ENCODE measurements at regions not wholly inside any gene's neighbourhood (a gene's known extent, or its start where the extent isn't known, plus 50 kb on each side); places are given as distances from the start of the nearest gene placed in this dataset.
"Not testable (repeated sequence)": the region's sequence is repeated elsewhere in the genome, so short reads cannot be mapped to it uniquely, and the experiment has no call there.

- DNase-seq (ENCODE audit: extremely low read depth, low read depth, low spot score) = no peak
Measured at GRCh38 chr10:28354511-28354910, 51.6 kb upstream of the MPP7 start.

GRCh38 chr10:28355376-28355775 is 52.5 kb upstream of the MPP7 start:
- no peak for DNase-seq (ENCODE audit: extremely low read depth, low read depth, low spot score)

- DNase-seq (ENCODE audit: extremely low read depth, low read depth, low spot score) = no peak
Measured at GRCh38 chr10:28359334-28359733, 56.5 kb upstream of the MPP7 start.

- no peak for DNase-seq (ENCODE audit: extremely low read depth, low read depth, low spot score)
Measured at GRCh38 chr10:28360175-28360574, 57.3 kb upstream of the MPP7 start.

- DNase-seq (ENCODE audit: extremely low read depth, low read depth, low spot score) = no peak
Measured at GRCh38 chr10:28363376-28363775, 60.5 kb upstream of the MPP7 start.

- no peak for DNase-seq (ENCODE audit: extremely low read depth, low read depth, low spot score)
Measured at GRCh38 chr10:28365840-28366239, 63.0 kb upstream of the MPP7 start.

GRCh38 chr10:28366994-28367393 is 64.1 kb upstream of the MPP7 start:
- no peak for DNase-seq (ENCODE audit: extremely low read depth, low read depth, low spot score)

- no peak for DNase-seq (ENCODE audit: extremely low read depth, low read depth, low spot score)
Measured at GRCh38 chr10:28367413-28367812, 64.5 kb upstream of the MPP7 start.

- DNase-seq (ENCODE audit: extremely low read depth, low read depth, low spot score) = no peak
Measured at GRCh38 chr10:28367929-28368484, 65.1 kb upstream of the MPP7 start.

GRCh38 chr10:28370107-28370835 is 67.4 kb upstream of the MPP7 start:
- DNase-seq (ENCODE audit: extremely low read depth, low read depth, low spot score) = no peak

- not testable (repeated sequence) for DNase-seq (ENCODE audit: extremely low read depth, low read depth, low spot score)
Measured at GRCh38 chr10:28371638-28372037, 68.8 kb upstream of the MPP7 start.

GRCh38 chr10:28374036-28374435 is 71.2 kb upstream of the MPP7 start:
- DNase-seq (ENCODE audit: extremely low read depth, low read depth, low spot score) = no peak

GRCh38 chr10:28375399-28376354 is 72.8 kb upstream of the MPP7 start:
- no peak for DNase-seq (ENCODE audit: extremely low read depth, low read depth, low spot score)

- no peak for DNase-seq (ENCODE audit: extremely low read depth, low read depth, low spot score)
Measured at GRCh38 chr10:28378986-28379585, 76.2 kb upstream of the MPP7 start.

GRCh38 chr10:28381466-28381865 is 78.6 kb upstream of the MPP7 start:
- no peak for DNase-seq (ENCODE audit: extremely low read depth, low read depth, low spot score)

GRCh38 chr10:28381903-28382347 is 79.1 kb upstream of the MPP7 start:
- DNase-seq (ENCODE audit: extremely low read depth, low read depth, low spot score) = peak; percentile 72

GRCh38 chr10:28382525-28383269 is 79.8 kb upstream of the MPP7 start:
- no peak for DNase-seq (ENCODE audit: extremely low read depth, low read depth, low spot score)

GRCh38 chr10:28384557-28384956 is 81.7 kb upstream of the MPP7 start:
- no peak for DNase-seq (ENCODE audit: extremely low read depth, low read depth, low spot score)

GRCh38 chr10:28385748-28386502 is 83.1 kb upstream of the MPP7 start:
- no peak for DNase-seq (ENCODE audit: extremely low read depth, low read depth, low spot score)

GRCh38 chr10:28386503-28386868 is 83.6 kb upstream of the MPP7 start:
- no peak for DNase-seq (ENCODE audit: extremely low read depth, low read depth, low spot score)

Measured in glomerular endothelial cell (primary cell).